Fibroblast of peridontal ligament (primary cell): ENCODE measurements at regions not wholly inside any gene's neighbourhood (a gene's known extent, or its start where the extent isn't known, plus 50 kb on each side); places are given as distances from the start of the nearest gene placed in this dataset.
"Not testable (repeated sequence)": the region's sequence is repeated elsewhere in the genome, so short reads cannot be mapped to it uniquely, and the experiment has no call there.

Experiments used
- DNase-seq: peaks from one replicate; pipeline ENCODE4 v3.0.0-alpha.2; 2010; ENCODE audit errors: extremely low read depth

DNA sequence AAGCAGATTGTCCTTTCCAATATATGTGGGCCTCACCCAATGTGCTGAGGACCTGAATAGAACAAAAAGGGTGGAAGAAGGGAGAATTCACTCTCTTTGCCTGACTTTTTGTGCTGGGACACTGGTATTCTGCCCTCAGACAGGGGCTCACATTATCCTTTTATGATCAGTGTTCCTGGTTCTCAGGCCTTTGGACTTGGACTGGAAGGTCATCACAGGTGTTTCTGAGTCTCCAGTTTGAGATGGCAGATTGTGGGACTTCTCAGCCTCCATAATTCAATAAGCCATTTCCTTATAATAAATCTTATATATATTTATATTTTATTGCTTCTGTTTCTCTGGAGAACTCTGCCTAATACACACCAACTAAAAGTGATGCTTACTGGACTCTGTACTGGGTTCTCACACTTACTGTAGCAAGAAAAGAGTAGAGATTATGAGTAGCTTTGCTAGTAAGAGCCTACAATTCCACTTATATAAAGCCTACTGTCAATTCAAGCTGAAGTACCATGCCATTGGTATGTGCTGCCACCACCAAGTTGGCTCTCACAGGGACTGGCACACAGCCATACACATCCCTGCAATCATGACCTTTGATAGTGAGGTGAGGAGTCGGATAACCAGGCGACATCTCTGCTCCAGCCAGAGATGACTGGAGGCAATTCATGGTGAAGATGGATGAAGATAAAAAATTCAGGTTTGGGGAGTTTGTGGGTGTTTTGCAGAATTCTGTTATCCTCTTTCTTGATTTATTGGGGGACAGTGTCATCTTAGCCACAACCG is 130.7 kb upstream of the NR3C1 start:
- DNase-seq, result no peak

DNA sequence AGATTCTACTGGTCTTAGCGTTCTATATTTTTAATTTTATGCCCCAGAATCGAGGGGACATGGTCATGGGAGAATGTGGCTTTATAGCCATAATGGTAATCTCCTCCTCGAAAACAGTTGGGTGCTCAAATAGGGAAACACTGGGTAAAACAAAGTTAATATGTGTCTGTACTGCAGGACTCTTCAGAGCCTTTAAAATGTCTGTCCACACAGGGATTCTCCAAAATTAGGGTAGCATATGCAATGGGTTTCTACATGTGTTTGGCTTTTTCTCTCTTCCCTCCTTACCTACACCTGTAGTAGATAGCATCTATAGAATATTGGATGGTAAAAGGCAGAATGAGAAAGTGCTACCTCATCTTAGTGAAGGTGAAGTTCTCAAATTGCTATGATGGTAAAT is 130.0 kb upstream of the NR3C1 start:
- no peak for DNase-seq

DNA sequence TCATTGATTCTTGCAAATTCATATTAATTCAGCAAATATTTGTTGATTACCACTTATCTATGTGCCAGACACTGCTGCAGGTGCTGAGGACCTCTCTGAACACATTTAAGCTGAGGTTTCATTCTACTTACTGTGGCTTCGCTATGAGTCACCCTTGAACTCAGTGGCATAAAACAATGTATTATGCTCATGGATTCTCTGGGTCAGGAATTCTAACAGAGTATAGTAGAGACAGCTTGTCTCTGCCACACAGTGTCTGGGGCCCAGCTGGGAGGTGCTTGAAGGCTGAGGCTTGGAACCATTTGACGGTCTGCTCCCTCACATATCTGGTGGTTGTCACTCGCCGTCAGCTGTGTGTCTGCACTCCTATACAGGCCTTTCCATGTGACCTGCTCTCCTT is 124.3 kb upstream of the NR3C1 start:
- DNase-seq, result no peak

DNA sequence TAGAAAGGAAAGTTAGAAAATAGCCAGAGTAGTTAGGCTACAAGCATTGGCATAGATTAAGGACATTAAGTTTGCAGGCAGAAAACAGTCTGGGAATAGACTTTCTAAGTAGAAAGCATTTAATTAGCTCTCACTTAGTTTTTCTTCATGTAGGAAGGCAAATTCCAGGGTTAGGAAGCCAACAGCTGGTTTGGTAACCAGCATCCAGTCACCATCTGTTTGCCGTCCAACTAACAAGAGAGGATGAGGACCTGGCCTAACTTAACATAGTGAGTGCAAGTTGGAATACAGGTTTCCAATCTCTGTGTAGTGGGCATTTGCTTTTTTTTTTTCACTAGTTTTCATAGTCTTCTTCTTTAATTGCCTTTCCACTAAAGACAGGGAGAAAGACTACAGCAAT is 121.7 kb upstream of the NR3C1 start:
- peak; percentile 44 for DNase-seq

DNA sequence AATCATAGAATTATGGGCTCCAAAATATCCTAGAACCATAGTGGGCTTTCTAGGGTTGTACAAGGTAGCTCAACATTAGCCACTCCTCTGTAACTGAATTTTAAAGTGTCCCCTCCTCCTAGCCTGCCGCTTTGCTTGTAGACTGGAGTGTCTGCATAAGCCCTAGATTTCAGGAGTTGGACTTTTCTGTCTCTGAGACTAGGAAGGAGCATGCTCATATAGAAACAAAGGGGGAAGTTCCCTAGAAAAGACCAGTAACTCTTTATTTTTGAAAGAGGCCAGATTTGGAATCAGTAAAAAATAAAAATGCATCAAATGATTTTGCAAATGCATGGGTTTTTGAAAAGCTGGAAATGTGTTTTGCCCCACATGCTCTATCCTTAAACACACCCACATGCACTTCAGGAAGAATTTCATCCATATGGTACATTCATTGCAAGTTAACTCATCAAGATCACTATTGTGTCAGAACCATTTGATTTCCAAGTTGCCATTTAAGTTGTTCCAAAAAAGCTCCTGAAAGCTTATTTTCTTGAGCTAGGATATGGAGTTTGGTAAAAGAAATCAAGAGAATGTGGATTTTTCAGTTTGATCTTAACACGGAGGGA is 121.0 kb upstream of the NR3C1 start:
- peak; percentile 59 for DNase-seq

DNA sequence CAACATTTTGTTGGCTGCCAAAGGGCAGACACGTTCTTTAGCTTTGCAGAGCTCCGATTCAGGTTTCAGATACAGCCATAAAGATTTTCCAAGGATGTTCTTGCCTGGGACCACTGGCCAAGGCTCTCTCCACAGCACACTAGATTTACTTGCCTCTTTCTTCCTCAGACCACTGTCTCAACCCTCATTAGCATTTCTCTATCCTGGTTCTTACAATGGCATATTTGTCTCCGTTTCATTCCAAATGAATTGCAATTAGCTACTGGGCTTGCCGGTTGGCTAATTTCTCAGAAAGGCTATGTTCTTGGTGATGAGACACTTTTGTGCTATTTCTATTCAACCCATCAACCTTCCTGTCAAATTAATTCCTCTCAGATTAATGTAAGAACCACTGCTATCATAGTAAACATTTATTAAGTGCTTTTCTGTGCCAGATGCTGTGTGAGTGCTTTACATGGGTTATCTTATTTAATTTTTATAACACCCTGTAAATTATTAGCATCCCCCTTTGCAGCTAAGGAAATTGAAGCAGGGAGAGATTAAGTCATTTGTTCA is 118.4 kb upstream of the NR3C1 start:
- DNase-seq, result no peak

DNA sequence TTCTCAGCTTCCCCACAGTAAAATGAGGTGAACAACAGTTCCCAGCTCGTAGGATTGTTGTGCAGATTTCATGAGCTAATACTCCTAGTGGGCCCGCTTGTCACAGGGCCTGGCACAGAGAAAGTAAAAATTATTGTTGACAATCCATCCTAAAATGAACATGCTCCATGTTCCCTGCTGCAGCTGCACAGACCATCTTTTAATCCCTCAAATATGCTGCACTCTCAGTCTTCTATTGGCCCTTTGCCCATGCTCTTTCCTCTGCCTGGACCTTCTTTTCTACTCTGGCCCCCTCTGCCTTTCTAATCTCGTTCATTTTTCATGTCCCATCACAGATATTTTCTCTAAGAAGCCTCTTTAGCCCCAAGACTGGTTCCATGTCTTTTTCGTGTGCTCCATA is 117.7 kb upstream of the NR3C1 start:
- no peak for DNase-seq

DNA sequence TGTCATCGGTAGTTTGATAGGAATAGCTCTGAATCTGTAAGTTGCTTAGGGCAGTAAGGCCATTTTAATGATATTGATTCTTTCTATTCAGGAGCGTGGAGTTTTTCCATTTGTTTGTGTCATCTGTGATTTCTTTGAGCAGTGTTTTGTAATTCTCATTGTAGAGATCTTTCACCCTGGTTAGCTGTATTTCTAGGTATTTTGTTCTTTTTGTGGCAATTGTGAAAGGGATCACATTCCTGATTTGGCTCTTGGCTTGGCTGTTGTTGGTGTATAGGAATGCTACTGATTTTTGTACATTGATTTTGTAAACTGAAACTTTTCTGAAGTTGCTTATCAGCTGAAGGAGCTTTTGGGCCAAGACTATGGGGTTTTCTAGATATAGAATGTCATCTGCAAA is 115.7 kb upstream of the NR3C1 start:
- DNase-seq, result peak; percentile 51

DNA sequence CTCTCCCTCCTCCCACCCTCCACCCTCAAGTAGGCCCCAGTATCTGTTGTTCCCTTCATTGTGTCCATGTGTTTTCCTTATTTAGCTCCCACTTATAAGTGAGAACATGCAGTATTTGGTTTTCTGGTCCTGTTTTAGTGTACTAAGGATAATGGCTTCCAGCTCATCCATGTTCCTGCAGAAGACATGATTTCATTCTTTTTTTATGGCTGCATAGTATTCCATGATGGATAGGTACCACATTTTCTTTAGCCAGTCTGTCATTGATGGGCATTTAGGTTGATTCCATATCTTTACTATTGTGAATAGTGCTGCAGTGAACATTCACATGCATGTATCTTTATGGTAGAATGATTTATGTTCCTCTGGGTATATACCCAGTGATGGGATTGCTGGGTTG is 114.3 kb upstream of the NR3C1 start:
- not testable (repeated sequence) for DNase-seq

DNA sequence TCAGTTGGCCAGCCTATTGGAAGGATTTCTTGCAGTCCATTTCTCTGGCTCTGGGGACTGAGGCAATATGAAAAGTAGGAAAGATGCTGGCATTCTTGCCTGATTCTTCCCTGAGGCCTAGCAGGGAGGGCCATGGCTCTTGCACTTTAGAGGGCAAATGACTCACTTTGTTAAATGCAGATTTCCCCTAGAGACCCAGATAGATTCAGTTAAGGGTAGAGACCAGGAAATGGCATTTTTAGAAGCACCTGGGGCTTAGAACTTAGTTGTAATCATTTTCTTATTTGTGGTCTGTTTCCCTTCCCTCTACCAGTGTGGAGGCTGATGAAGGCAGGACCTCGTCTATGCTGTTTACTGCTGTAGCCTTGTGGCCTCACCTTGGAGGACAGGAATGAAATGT is 112.8 kb upstream of the NR3C1 start:
- DNase-seq, result peak; percentile 41

DNA sequence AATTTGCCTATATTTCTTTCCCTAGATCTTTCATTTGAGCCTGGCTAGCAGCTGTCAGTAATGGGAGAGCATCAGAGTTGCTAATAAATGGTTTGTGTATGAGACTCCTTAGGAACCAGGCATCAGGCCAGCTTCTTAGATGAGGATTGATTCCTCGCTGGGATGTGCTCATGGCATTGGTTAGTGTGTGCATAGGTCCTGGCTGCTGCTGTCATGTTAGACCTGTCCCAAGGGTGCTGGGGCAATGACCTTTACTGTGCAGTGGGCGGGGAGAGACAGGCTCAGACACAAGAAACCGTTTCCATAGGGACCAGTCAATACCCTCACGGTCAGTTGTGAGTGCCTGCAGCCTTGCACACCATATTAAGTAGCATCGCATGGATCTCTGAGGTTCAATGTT is 112.3 kb upstream of the NR3C1 start:
- DNase-seq, result peak; percentile 74

DNA sequence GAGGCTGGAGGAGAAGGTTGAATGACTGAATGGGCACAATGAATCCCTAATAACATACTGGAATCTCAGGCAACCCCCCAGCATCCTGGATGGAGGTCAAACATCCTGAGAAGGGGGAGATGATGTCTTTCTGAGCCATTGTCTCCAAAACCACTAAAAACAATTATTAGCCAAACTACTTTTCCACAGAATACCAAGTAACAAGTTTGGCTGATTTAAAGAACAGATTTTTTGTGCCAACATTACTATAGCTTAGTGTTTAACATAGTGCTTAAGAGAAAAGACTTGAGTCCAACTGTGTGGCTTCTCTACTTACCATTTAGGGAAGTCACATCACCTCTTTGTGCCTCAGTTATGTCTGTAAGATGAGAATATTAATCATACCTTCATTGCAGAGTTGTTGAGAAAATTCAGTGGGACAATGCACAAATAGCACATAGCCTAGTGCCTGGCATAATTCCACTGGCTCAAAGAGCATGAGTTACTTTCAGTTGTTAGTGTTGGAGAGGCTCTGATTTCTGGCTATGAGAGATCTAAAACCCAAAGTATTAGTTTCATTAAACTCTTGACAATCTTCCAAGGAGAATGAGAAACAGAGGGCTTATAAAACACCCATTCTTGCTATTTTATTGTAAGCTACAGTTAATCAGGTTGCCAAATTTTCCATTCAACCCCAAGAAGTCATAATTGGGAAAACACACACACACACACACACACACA is 111.3 kb upstream of the NR3C1 start:
- DNase-seq, result peak; percentile 92

DNA sequence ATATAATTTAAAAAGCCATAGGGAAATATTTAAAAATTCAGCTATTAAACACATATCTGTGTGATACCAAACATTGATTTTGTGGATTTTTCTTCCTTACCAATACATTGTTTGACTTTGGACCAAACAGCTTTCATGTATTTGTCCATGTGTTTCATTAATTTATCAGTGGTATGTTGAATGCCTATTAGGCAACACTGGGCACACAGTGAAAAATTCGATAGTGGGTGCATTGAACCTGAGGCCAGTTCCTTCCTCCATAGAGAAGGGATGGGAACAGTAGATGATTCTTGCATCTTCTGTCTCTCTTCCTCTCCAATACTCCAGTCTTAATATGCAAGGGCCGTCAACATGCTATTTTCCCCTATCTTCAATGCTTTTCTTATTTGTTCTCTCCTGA is 110.2 kb upstream of the NR3C1 start:
- DNase-seq, result no peak

DNA sequence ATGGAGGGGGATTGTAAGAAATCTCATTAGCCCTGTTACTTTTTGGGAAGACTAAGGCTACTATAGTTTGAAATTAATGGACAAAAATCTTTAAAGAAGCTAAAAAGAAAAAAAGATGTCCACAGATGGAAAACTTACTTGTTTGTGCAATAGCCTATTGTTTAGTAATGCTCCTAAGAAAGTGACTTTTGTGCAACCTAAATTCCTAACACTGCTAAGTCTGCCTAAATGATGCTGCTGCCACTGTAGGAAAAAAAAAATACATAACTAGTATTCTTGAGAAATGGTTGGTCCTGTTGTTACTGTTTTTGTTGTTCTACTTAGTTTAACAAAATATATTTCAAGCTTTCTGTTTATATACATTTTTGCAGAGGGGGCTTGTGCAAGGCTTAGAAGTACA is 108.2 kb upstream of the NR3C1 start:
- DNase-seq, result no peak

DNA sequence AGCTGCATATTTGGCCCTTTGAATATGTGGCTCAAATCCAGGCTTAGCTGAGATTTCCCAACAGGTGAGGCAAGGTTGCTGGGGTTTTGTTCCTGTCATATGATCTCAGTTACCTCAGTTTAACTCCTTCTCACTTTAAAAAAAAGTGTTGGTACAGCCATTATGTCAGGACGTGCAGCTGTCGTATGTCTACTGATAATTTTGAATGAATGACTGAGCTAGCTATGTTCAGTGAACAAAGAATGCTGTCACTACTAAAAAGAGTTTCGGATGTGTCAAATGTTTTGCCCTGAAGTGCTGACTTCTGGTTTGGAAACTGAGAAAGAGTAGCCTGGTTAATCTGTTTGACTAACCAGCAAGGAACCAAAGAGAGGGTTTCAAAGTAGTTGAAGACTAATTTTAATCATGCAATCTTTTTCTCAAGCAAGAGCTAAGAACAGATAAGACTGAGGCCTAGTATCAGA is 106.3 kb upstream of the NR3C1 start:
- no peak for DNase-seq

DNA sequence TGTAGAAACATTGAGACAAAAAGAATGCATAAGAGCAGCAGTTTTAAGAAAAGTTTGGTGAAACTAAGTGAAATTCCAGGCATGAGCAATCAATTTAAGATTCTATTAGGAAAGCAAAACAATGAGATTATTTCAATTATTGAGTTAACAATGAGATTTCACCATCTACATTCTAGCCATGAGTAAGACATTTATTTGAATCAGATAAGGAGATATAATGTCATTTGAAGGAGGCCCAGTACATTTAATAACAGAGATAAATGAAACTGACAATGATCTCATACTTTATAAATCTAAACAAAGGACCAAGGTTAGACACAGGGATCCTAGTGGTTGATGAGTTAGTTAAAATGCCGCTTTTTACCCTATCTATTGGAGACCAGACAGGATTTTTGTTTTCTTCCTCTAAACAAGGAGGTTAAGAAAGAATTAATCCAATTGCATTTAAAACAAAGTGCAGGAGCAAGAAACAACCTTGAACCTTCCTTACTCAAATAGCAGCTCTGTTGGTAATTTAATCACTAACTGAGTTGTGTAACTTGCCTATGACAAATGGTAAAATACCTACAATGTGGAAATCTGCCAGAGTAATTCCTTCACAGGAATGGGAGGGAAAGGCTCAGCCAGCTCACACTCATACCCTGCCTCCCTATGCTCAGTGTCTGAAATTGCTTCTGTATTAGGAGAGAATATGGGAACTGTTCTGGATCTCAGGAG is 103.5 kb upstream of the NR3C1 start:
- DNase-seq, result peak; percentile 90

DNA sequence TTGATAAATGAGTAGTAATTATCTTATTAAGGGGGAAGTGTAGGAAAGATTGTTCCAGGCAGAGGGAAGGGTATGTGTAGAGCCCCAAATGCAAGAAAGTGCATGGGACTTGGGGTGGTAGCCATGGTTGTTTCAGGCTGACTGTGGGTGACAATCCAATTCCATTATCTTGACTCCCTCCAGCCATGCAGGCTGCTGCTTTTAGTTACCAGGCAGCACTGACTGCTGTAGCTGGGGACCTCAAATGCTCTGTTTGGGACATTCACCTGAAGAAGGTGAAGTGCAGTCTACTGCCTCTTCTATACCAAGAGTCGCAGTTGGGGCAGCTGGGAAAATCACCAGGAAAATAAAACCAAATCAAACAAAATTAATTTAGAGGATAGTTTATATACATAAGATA is 102.4 kb upstream of the NR3C1 start:
- no peak for DNase-seq

DNA sequence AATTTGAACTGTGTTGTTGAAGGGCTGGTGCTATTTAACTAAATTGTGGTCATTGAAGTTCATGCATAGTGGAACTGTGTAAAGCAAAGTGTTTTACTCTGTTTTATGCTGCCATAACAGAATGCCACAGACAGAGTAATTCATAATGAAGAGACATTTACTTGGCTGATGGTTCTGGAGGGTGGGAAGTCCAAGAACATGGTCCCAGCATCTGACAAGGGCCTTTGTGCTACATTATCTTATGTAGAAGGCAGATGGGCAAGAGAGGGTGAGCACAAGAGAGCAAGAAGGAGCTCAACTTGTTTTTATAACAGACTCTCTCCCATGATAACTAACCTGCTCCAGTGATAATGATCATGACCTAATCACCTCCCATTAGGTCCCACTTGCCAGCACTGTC is 101.9 kb upstream of the NR3C1 start:
- no peak for DNase-seq

DNA sequence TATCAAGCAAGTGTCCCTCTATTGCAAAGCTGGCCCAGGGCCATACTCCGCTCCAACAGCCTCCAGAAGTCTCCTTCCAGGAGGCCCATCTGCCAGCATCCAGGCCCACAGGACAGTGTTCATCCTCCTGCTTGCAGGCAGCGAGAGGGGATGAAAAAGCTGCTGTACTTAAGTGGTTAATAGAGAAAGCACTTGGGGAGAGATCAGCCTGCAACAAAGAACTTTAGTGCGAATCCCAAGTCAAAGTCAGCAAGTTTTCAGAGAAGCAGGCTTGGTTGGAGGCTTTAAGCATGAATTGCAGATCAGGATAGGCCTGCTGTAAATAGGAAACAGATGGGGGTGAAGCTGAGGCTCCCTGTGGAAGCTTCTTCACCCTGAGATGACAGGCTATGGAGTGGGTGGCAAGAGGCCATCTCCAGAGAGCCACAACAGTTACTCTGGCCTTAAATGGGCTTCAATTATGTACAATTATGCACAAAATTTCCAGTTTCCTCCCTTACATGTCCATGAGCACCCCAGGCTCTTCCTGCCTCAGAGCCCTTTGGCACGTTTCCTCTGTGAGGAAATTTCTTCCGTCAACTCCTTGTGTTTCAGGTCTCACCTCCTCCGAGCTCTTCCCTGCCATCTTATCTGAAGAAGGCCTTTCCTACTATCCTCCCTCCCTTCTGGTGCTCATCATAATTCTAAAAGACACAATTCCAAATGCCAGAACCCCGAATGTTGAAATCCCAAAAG is 98.0 kb upstream of the NR3C1 start:
- DNase-seq, result peak; percentile 84

DNA sequence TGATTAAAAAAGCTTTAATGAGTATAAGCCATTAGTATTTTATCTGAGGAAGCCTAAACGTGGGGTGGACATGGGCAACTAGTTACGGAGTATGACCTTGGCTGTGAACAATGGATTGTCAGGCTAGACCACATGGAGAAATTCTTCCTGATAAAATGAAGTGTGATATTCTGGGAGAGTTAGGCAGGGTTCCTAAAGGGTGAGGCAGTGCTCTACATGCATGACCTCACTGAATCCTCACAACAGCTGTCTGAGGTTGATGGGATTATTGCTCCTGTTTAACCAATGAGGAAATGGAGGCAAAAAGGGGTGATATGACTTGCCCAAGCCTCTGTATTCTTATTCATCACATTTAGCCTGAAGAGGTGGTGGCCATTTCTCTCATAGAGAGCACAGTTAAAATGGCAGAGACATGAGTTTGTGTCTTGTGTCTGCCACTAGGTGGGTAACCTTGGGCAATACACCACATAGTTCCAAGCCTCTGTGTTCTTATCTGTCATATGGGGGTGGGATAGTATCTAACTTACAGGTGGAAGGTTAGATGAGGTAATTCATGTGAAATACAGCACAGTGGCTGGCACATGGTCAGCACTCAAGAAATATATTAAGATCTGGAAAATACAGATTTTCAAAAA is 96.1 kb upstream of the NR3C1 start:
- DNase-seq, result no peak

DNA sequence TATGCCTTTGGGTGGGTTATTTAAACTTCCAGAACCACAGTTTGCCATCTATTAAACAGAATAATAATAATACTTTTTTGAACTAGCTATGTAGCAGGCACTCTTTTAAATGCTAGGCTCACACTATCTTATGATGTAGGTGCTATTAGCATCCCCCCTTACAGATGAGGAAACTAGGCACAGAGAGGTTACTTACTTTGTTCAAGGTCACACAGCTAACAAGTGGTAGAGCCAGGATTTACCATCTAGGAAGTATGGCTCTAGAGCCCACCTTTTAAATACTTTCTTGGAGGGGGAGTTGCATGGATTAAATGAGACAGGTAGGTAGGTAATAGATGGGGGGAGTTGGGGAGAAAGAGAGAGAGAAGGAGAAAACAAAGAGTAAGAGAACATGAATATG is 95.3 kb upstream of the NR3C1 start:
- no peak for DNase-seq
